Loucy (cell line): ENCODE measurements at regions not wholly inside any gene's neighbourhood (a gene's known extent, or its start where the extent isn't known, plus 50 kb on each side); places are given as distances from the start of the nearest gene placed in this dataset.

Experiments used
- H2AFZ ChIP-seq: fragments of 200-600 bp; sonication (generic); 2 replicates; pipeline ENCODE4 v1.6.0; 2016; ENCODE audit warnings: antibody characterized with exemption, mild to moderate bottlenecking, low read length, moderate library complexity
- H3F3A ChIP-seq: fragments of 200-600 bp; 2 replicates; pipeline ENCODE4 v1.6.0; 2016; ENCODE audit warnings: antibody characterized with exemption, low read depth, mild to moderate bottlenecking
- H3K27me3 ChIP-seq: fragments of 200-600 bp; sonication (generic); 2 replicates; pipeline ENCODE4 v1.6.1; 2014; ENCODE audit warnings: low read length, mild to moderate bottlenecking; ENCODE audit not compliant: insufficient read depth, poor library complexity, severe bottlenecking
- H3K36me3 ChIP-seq: fragments of 200-600 bp; sonication (generic); 2 replicates; pipeline ENCODE4 v1.6.1; 2016; ENCODE audit warnings: low read length; ENCODE audit not compliant: insufficient read depth
- H3K4me1 ChIP-seq: fragments of 200-600 bp; sonication (generic); 2 replicates; pipeline ENCODE4 v1.5.1; 2014; ENCODE audit warnings: low read length, mild to moderate bottlenecking; ENCODE audit not compliant: insufficient read depth, poor library complexity, severe bottlenecking
- H3K4me2 ChIP-seq: fragments of 200-600 bp; sonication (generic); 2 replicates; pipeline ENCODE4 v1.6.0; 2014; ENCODE audit warnings: antibody characterized with exemption, low read length, low read depth, mild to moderate bottlenecking; ENCODE audit not compliant: poor library complexity, severe bottlenecking
- H3K4me3 ChIP-seq: fragments of 200-600 bp; sonication (generic); 2 replicates; pipeline ENCODE4 v1.5.1; 2014; ENCODE audit warnings: low read length, mild to moderate bottlenecking, mixed read lengths; ENCODE audit not compliant: poor library complexity, severe bottlenecking
- H3K79me2 ChIP-seq: fragments of 200-600 bp; sonication (generic); 2 replicates; pipeline ENCODE4 v1.6.1; 2014; ENCODE audit warnings: low read length; ENCODE audit not compliant: insufficient read depth
- H3K9ac ChIP-seq: fragments of 200-600 bp; sonication (generic); 2 replicates; pipeline ENCODE4 v1.6.0; 2014; ENCODE audit warnings: mild to moderate bottlenecking, low read depth, low read length, moderate library complexity; ENCODE audit not compliant: poor library complexity, severe bottlenecking
- H3K9me2 ChIP-seq: fragments of 200-600 bp; sonication (generic); replicated peaks from 2 replicates; pipeline ENCODE4 v1.6.1; 2016; ENCODE audit warnings: low read depth, low read length, mixed read lengths
- H3K9me3 ChIP-seq: fragments of 200-600 bp; sonication (generic); 2 replicates; pipeline ENCODE4 v1.6.1; 2014; ENCODE audit warnings: mild to moderate bottlenecking, antibody characterized with exemption, low read length, low read depth; ENCODE audit not compliant: insufficient read depth
- H4K20me1 ChIP-seq: fragments of 200-600 bp; sonication (generic); 2 replicates; pipeline ENCODE4 v1.6.0; 2014; ENCODE audit warnings: antibody characterized with exemption, low read length, mild to moderate bottlenecking; ENCODE audit not compliant: insufficient read depth, poor library complexity, severe bottlenecking
- EZH2phosphoT487 ChIP-seq: fragments of 200-600 bp; IDR thresholded peaks from 2 replicates; pipeline ENCODE4 v1.6.1; 2018; ENCODE audit warnings: antibody characterized with exemption, mild to moderate bottlenecking, moderate library complexity, borderline replicate concordance
- TF ChIP-seq, protein P1 (sequence below): fragments of 200-600 bp; sonication (generic); conservative IDR thresholded peaks from 2 replicates; pipeline ENCODE4 v1.5.1; 2014; ENCODE audit warnings: mild to moderate bottlenecking, antibody characterized with exemption, low read length

DNA sequence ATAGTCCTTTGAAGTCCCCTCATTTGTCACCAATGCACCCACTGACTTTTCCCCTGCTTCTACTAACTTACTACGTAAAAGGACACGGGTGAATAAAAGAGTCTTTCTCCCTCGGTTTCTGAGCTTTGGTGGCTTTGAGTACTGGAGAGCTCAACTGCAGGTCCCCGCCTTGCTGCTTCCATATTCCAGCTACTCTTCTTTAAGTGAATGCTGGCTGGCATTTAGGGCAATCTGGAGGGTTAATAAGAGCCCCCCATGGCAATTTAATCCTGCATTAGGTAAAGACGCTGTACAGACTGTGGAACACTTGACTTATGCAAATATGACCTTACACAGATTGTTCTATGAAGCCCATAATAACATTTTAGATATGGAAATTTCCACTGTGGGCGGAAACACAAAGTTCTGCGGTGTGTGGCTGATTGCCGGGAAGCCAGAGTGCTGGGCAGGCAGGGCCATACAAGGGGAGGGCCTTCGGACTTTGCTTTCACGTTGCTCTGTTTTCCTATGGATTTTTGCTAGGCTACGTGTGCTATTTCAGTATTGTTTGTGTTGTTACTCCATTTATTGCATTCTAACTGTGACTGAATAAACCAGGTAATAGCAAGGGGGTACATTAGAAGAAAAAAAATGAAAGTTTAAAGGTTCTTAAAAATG lies 97.5 kb downstream of the SLC10A2 start:
- H2AFZ ChIP-seq, result no peak overlapping the region
- H3K9me2 ChIP-seq, result no peaks in the 10 kb centered on the region
- no peaks in the 10 kb centered on the region for H4K20me1 ChIP-seq
- no peaks in the 10 kb centered on the region for H3K79me2 ChIP-seq
- TF ChIP-seq, protein P1, sequence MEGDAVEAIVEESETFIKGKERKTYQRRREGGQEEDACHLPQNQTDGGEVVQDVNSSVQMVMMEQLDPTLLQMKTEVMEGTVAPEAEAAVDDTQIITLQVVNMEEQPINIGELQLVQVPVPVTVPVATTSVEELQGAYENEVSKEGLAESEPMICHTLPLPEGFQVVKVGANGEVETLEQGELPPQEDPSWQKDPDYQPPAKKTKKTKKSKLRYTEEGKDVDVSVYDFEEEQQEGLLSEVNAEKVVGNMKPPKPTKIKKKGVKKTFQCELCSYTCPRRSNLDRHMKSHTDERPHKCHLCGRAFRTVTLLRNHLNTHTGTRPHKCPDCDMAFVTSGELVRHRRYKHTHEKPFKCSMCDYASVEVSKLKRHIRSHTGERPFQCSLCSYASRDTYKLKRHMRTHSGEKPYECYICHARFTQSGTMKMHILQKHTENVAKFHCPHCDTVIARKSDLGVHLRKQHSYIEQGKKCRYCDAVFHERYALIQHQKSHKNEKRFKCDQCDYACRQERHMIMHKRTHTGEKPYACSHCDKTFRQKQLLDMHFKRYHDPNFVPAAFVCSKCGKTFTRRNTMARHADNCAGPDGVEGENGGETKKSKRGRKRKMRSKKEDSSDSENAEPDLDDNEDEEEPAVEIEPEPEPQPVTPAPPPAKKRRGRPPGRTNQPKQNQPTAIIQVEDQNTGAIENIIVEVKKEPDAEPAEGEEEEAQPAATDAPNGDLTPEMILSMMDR, result no peak
- no peak for TF ChIP-seq EZH2phosphoT487
- no peaks in the 10 kb centered on the region for H3K27me3 ChIP-seq
- no peaks in the 10 kb centered on the region for H3K9me3 ChIP-seq
- H3K4me2 ChIP-seq, result no peak overlapping the region
- H3K4me1 ChIP-seq, result no peaks in the 10 kb centered on the region
- no peaks in the 10 kb centered on the region for H3F3A ChIP-seq
- no peak overlapping the region for H3K9ac ChIP-seq
- no peaks in the 10 kb centered on the region for H3K36me3 ChIP-seq
- H3K4me3 ChIP-seq, result no peak overlapping the region

DNA sequence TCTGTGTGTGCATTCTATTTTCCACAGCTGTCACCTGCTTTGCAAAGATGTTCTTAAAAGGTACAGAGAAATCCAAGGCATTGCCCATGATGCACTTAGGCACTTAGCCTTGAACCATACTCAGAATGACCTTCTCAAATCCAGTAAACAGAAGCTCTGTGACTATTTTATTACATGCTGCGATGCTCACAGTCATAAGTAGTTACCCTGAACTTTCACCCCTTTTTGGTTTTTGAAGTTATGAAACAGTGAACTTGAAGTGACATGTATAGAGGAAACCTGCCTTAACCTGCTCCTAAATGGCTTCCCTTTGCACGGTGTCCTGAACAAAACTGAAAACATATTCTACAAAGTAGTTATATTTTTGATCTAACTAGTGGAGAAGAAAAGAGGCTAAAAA lies 100.4 kb downstream of the SLC10A2 start:
- no peaks in the 10 kb centered on the region for H3F3A ChIP-seq
- no peaks in the 10 kb centered on the region for H3K27me3 ChIP-seq
- no peaks in the 10 kb centered on the region for H3K36me3 ChIP-seq
- H3K4me1 ChIP-seq, result no peaks in the 10 kb centered on the region
- H3K4me3 ChIP-seq, result no peak overlapping the region
- no peaks in the 10 kb centered on the region for H3K9me3 ChIP-seq
- no peaks in the 10 kb centered on the region for H3K9me2 ChIP-seq
- H4K20me1 ChIP-seq, result no peaks in the 10 kb centered on the region
- H3K79me2 ChIP-seq, result no peaks in the 10 kb centered on the region
- H2AFZ ChIP-seq, result no peak overlapping the region
- no peak overlapping the region for H3K9ac ChIP-seq
- H3K4me2 ChIP-seq, result no peak overlapping the region
- TF ChIP-seq, protein P1, result no peak
- TF ChIP-seq EZH2phosphoT487, result no peak

DNA sequence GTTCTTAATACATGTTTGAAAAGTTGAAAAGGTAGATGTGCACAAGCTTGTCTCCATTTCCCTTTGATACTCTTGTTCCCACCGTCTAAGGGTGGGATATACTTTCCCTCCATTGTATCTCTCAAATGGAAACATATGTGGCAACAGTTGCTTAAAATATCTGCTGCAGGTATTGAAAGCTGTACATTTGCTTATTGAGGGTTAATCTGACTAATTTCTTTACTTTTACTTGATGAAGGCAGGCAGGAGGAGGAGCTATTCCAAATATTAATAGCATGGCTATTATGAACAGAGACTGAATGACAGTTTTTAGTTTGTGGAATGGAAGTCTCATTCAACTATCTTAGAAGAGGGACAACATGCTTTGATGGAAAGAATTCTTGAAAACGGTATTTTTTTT lies 103.8 kb downstream of the SLC10A2 start:
- Histone ChIP-seq H3K36me3 (no peaks in the 10 kb centered on the region), H3K9ac (no peak overlapping the region), H3K79me2 (no peaks in the 10 kb centered on the region), H4K20me1 (no peaks in the 10 kb centered on the region), H3K4me3 (no peak overlapping the region), H3F3A (no peaks in the 10 kb centered on the region), H3K27me3 (no peaks in the 10 kb centered on the region), H3K4me2 (no peak overlapping the region), H3K9me2 (no peaks in the 10 kb centered on the region), H3K4me1 (no peaks in the 10 kb centered on the region), H2AFZ (no peak overlapping the region), H3K9me3 (no peaks in the 10 kb centered on the region)
- TF ChIP-seq, protein P1, result no peak
- TF ChIP-seq EZH2phosphoT487, result no peak
